ENCODE measurements at regions not wholly inside any gene's neighbourhood (a gene's known extent, or its start where the extent isn't known, plus 50 kb on each side); places are given as distances from the start of the nearest gene placed in this dataset.

GRCh38 chr6:41428996-41429421, 93.6 kb downstream of the NCR2 start:
- DNase-seq = peak in 1 of 56 donors; percentile 5

- peak in 1 of 56 donors; percentile 20 for DNase-seq
Measured at GRCh38 chr6:41429506-41430504, 94.4 kb downstream of the NCR2 start.

- DNase-seq = no peak
Measured at GRCh38 chr6:41430875-41431274, 95.5 kb downstream of the NCR2 start.

GRCh38 chr6:41432280-41432679, 96.9 kb downstream of the NCR2 start:
- DNase-seq = no peak

- DNase-seq = no peak
Measured at GRCh38 chr6:41434803-41435481, 99.5 kb downstream of the NCR2 start.

- DNase-seq = no peak
Measured at GRCh38 chr6:41437604-41438003, 102.2 kb downstream of the NCR2 start.

GRCh38 chr6:41438746-41439145, 103.3 kb downstream of the NCR2 start:
- no peak for DNase-seq

GRCh38 chr6:41439524-41440418, 104.4 kb downstream of the NCR2 start:
- DNase-seq = no peak

GRCh38 chr6:41440958-41441357, 105.2 kb upstream of the FOXP4 start:
- DNase-seq = no peak

- DNase-seq = no peak
Measured at GRCh38 chr6:41441598-41442351, 104.4 kb upstream of the FOXP4 start.

GRCh38 chr6:41442352-41442672, 103.9 kb upstream of the FOXP4 start:
- DNase-seq = no peak

GRCh38 chr6:41442800-41443501, 103.2 kb upstream of the FOXP4 start:
- no peak for DNase-seq

GRCh38 chr6:41443616-41444525, 102.3 kb upstream of the FOXP4 start:
- DNase-seq = no peak

GRCh38 chr6:41445261-41445660, 100.9 kb upstream of the FOXP4 start:
- peak in 1 of 56 donors; percentile 18 for DNase-seq

- DNase-seq = no peak
Measured at GRCh38 chr6:41446132-41446531, 100.0 kb upstream of the FOXP4 start.

- no peak for DNase-seq
Measured at GRCh38 chr6:41446907-41447545, 99.2 kb upstream of the FOXP4 start.

GRCh38 chr6:41448256-41448655, 97.9 kb upstream of the FOXP4 start:
- no peak for DNase-seq
